Ecto neural progenitor cell (in vitro differentiated cells): ENCODE measurements at regions not wholly inside any gene's neighbourhood (a gene's known extent, or its start where the extent isn't known, plus 50 kb on each side); places are given as distances from the start of the nearest gene placed in this dataset.
"Not testable (repeated sequence)": the region's sequence is repeated elsewhere in the genome, so short reads cannot be mapped to it uniquely, and the experiment has no call there.

Source experiments
- DNase-seq: peaks from one replicate; pipeline ENCODE4 v3.0.0-alpha.2; 2018; ENCODE audit warnings: low spot score

GRCh38 chr7:32762925-32763293 lies 128.7 kb downstream of the KBTBD2 start:
- no peak for DNase-seq

GRCh38 chr7:32762206-32762924 lies 129.2 kb downstream of the KBTBD2 start:
- not testable (repeated sequence) for DNase-seq

- peak; percentile 51 for DNase-seq
Observed at GRCh38 chr7:32761451-32762205, 129.9 kb downstream of the KBTBD2 start.

- not testable (repeated sequence) for DNase-seq
Observed at GRCh38 chr7:32760755-32761154, 130.8 kb downstream of the KBTBD2 start.

- DNase-seq = not testable (repeated sequence)
Observed at GRCh38 chr7:32759859-32760258, 131.7 kb downstream of the KBTBD2 start.

- not testable (repeated sequence) for DNase-seq
Observed at GRCh38 chr7:32753872-32754271, 137.7 kb downstream of the KBTBD2 start.

GRCh38 chr7:32748337-32748736 lies 143.2 kb downstream of the KBTBD2 start:
- DNase-seq = not testable (repeated sequence)

GRCh38 chr7:32747443-32748148 lies 144.0 kb downstream of the KBTBD2 start:
- not testable (repeated sequence) for DNase-seq

GRCh38 chr7:32741853-32742476 lies 149.6 kb downstream of the KBTBD2 start:
- not testable (repeated sequence) for DNase-seq

GRCh38 chr7:32739749-32740148 lies 151.8 kb downstream of the KBTBD2 start:
- not testable (repeated sequence) for DNase-seq

- not testable (repeated sequence) for DNase-seq
Observed at GRCh38 chr7:32738390-32738789, 153.2 kb downstream of the KBTBD2 start.

GRCh38 chr7:32732767-32733166 lies 158.8 kb downstream of the KBTBD2 start:
- not testable (repeated sequence) for DNase-seq

GRCh38 chr7:32729335-32729675 lies 162.3 kb downstream of the KBTBD2 start:
- DNase-seq = not testable (repeated sequence)

- DNase-seq = peak; percentile 83
Observed at GRCh38 chr7:32728412-32729334, 162.9 kb downstream of the KBTBD2 start.

GRCh38 chr7:32727483-32728411 lies 163.8 kb downstream of the KBTBD2 start:
- DNase-seq = peak; percentile 75

GRCh38 chr7:32722837-32723236 lies 168.7 kb downstream of the KBTBD2 start:
- not testable (repeated sequence) for DNase-seq

GRCh38 chr7:32694182-32694581 lies 197.4 kb downstream of the KBTBD2 start:
- DNase-seq = no peak

GRCh38 chr7:32691965-32692815 lies 196.9 kb downstream of the AVL9 start:
- not testable (repeated sequence) for DNase-seq

GRCh38 chr7:32688092-32688491 lies 192.8 kb downstream of the AVL9 start:
- DNase-seq = not testable (repeated sequence)
